Bone marrow (tissue), 2 donors: ENCODE measurements at regions not wholly inside any gene's neighbourhood (a gene's known extent, or its start where the extent isn't known, plus 50 kb on each side); places are given as distances from the start of the nearest gene placed in this dataset.
"Not testable (repeated sequence)": the region's sequence is repeated elsewhere in the genome, so short reads cannot be mapped to it uniquely, and the experiment has no call there.

ENCODE experiments used
- DNase-seq, 2 donors: peaks; one replicate each; lab custom pipeline; 2025; lab: John Stamatoyannopoulos, UW

- DNase-seq: no peak
Observed at GRCh38 chr9:135404451-135405144, 75.0 kb upstream of the PPP1R26 start.

GRCh38 chr9:135405145-135405464 is 74.5 kb upstream of the PPP1R26 start:
- DNase-seq: not testable (repeated sequence)

GRCh38 chr9:135408476-135409254 is 70.9 kb upstream of the PPP1R26 start:
- no peak for DNase-seq

GRCh38 chr9:135409286-135410200 is 70.0 kb upstream of the PPP1R26 start:
- DNase-seq: no peak

- no peak for DNase-seq
Observed at GRCh38 chr9:135410421-135410820, 69.2 kb upstream of the PPP1R26 start.

- no peak for DNase-seq
Observed at GRCh38 chr9:135410831-135411473, 68.6 kb upstream of the PPP1R26 start.

GRCh38 chr9:135411605-135412004 is 68.0 kb upstream of the PPP1R26 start:
- not testable (repeated sequence) for DNase-seq

- DNase-seq: peak in 1 of 2 donors; percentile 17
Observed at GRCh38 chr9:135412315-135413085, 67.1 kb upstream of the PPP1R26 start.

- no peak for DNase-seq
Observed at GRCh38 chr9:135413086-135413375, 66.6 kb upstream of the PPP1R26 start.

GRCh38 chr9:135413461-135413860 is 66.1 kb upstream of the PPP1R26 start:
- no peak for DNase-seq

GRCh38 chr9:135414293-135414692 is 65.3 kb upstream of the PPP1R26 start:
- DNase-seq: no peak

GRCh38 chr9:135415586-135415985 is 64.0 kb upstream of the PPP1R26 start:
- no peak for DNase-seq

GRCh38 chr9:135416664-135417290 is 62.8 kb upstream of the PPP1R26 start:
- no peak for DNase-seq

GRCh38 chr9:135418161-135418560 is 61.4 kb upstream of the PPP1R26 start:
- DNase-seq: no peak

GRCh38 chr9:135419106-135419505 is 60.5 kb upstream of the PPP1R26 start:
- no peak for DNase-seq

GRCh38 chr9:135422341-135422944 is 57.1 kb upstream of the PPP1R26 start:
- no peak for DNase-seq

- DNase-seq: no peak
Observed at GRCh38 chr9:135423725-135424124, 55.9 kb upstream of the PPP1R26 start.
